ENCODE measurements at regions not wholly inside any gene's neighbourhood (a gene's known extent, or its start where the extent isn't known, plus 50 kb on each side); places are given as distances from the start of the nearest gene placed in this dataset.
"Not testable (repeated sequence)": the region's sequence is repeated elsewhere in the genome, so short reads cannot be mapped to it uniquely, and the experiment has no call there.

DNA sequence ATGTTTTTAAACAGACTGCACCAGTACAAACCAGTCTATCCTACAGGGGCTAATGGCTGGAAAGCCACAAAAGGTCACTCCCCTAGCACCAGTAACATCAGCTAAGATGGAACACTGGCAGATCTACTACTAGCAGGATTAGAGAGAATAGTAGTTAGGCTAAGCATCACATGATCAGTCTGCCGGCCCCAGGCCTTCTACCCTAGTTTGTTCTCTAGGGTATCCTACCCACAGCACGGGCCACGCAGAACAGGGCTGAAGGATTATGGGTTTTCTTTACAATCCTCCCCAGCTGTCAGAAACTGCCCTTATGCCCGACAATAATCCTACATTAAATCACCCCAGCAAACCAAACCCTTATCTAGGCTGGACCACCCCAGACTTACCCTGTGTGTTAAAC lies 156.0 kb downstream of the LY86 start:
- no peak for TF ChIP-seq ZFX (IDR thresholded peaks at IDR 0.05)
- TF ChIP-seq, protein P1, sequence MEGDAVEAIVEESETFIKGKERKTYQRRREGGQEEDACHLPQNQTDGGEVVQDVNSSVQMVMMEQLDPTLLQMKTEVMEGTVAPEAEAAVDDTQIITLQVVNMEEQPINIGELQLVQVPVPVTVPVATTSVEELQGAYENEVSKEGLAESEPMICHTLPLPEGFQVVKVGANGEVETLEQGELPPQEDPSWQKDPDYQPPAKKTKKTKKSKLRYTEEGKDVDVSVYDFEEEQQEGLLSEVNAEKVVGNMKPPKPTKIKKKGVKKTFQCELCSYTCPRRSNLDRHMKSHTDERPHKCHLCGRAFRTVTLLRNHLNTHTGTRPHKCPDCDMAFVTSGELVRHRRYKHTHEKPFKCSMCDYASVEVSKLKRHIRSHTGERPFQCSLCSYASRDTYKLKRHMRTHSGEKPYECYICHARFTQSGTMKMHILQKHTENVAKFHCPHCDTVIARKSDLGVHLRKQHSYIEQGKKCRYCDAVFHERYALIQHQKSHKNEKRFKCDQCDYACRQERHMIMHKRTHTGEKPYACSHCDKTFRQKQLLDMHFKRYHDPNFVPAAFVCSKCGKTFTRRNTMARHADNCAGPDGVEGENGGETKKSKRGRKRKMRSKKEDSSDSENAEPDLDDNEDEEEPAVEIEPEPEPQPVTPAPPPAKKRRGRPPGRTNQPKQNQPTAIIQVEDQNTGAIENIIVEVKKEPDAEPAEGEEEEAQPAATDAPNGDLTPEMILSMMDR (conservative IDR thresholded peaks at IDR 0.05): no peak
- H3K27ac ChIP-seq: no peak overlapping the region

DNA sequence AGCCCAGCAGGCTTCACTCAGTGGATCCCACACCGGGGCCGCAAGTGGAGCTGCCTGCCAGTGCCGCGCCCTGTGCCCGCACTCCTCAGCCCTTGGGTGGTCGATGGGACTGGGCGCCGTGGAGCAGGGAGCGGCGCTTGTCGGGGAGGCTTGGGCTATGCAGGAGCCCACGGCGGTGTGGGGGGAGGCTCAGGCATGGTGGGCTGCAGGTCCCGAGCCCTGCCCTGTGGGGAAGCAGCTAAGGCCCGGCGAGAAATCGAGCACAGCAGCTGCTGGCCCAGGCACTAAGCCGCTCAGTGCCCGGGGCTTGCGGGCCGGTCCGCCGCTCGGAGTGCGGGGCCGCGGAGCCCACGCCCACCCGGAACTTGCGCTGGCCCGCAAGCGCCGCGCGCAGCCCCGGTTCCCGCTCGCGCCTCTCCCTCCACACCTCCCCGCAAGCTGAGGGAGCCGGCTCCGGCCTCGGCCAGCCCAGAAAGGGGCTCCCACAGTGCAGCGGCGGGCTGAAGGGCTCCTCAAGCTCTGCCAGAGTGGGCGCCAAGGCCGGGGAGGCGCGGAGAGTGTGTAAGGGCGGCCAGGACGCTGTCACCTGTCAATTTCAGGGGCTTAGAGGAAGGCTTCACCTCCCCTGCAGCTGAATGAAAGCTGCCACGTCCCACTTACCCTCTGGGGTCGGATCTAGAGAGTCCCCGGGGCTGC lies 157.3 kb downstream of the LY86 start:
- H3K27ac ChIP-seq: not testable (repeated sequence)

DNA sequence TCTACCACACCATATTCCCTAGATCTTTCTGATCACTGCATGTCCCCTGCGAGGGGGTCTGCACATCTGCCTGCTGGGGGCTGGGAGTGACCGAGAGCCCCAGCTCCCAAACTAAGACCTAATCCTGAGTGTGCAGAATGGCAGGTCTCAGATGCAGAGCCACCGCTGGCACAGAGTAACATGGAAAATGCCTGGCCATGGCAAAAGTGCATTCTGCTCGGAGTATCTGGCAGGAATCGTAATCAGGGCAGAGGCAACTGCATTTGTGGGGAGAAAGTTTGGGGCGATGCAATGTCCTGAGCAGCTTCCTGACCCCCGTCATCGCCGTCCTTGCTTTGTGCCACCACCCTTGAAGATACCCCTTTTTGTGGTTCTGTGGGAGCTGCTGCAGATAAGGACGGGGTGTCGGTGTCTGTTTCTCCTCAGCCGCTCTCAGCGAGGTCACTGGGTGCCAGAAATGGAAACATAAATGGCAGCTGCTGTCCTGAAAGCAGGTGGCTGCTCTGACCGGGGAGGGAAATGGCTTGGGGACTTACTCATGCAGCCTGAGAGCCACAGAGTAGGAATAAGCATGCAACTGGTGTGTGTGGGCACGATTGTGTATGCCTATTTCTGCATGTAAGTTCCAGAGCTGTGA lies 157.9 kb downstream of the LY86 start:
- TF ChIP-seq, protein P1 (conservative IDR thresholded peaks at IDR 0.05): no peak
- no peak for TF ChIP-seq ZFX (IDR thresholded peaks at IDR 0.05)
- H3K27ac ChIP-seq: 0 out of 2 replicates have a peak overlapping the region, but pooled peaks have one; percentile 0

DNA sequence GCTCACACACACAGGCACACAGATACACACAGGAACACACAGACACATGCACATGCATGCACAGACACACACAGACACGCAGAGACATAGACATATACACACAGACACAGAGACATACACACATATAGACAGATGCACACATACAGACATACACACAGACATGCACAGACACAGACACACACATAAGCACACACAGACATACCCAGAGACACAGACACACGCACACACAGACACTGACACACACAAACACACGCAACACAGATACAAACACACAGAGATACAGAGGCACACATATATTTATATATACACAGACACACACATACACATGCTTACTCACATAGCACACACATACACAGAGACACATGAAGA lies 158.4 kb downstream of the LY86 start:
- TF ChIP-seq, protein P1 (conservative IDR thresholded peaks at IDR 0.05): no peak
- no peak for TF ChIP-seq ZFX (IDR thresholded peaks at IDR 0.05)
- H3K27ac ChIP-seq: 0 out of 2 replicates have a peak overlapping the region, but pooled peaks have one; percentile 0

DNA sequence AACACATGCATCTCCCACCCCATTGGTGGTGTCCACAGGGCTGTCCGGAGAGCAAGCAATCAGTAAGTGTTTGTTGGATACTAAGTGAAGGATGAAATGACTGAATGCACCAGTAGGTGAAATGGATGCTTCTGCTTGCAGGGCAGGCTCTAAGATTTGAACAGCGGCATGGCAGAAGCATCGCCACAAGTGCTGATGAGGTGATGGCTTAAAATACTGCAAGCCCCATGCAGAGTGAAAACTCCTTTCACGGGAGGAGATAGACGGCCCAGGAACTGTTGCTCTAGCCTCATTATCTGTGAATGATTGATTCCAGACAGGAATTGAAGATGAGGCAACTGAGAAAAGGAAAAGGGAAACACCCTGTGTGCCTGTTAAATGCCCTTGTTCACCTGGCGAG lies 158.9 kb downstream of the LY86 start:
- no peak for TF ChIP-seq ZFX (IDR thresholded peaks at IDR 0.05)
- TF ChIP-seq, protein P1 (conservative IDR thresholded peaks at IDR 0.05): no peak
- 0 out of 2 replicates have a peak overlapping the region, but pooled peaks have one; percentile 0 for H3K27ac ChIP-seq

DNA sequence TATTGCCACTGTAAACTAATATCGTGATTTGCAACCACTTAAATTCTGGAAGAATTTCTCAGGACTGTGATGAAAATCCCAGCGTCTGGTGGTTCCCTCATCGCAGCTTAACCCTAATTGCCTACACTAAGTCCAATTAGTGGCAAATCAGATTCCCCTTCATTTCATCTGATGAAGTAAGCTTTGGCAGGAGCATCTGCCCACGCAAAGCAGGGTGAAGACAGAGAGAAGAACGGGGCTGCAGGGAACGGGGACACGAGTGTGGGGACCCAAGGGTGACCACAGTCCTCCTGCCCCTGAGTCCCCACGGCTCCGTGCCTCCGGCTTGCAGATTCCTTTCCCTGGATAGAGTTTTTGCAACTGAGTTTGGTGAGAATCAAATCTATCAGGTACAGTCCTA lies 159.5 kb downstream of the LY86 start:
- H3K27ac ChIP-seq: peak overlapping the region; percentile 87
- TF ChIP-seq ZFX (IDR thresholded peaks at IDR 0.05): no peak
- TF ChIP-seq, protein P1 (conservative IDR thresholded peaks at IDR 0.05): no peak

DNA sequence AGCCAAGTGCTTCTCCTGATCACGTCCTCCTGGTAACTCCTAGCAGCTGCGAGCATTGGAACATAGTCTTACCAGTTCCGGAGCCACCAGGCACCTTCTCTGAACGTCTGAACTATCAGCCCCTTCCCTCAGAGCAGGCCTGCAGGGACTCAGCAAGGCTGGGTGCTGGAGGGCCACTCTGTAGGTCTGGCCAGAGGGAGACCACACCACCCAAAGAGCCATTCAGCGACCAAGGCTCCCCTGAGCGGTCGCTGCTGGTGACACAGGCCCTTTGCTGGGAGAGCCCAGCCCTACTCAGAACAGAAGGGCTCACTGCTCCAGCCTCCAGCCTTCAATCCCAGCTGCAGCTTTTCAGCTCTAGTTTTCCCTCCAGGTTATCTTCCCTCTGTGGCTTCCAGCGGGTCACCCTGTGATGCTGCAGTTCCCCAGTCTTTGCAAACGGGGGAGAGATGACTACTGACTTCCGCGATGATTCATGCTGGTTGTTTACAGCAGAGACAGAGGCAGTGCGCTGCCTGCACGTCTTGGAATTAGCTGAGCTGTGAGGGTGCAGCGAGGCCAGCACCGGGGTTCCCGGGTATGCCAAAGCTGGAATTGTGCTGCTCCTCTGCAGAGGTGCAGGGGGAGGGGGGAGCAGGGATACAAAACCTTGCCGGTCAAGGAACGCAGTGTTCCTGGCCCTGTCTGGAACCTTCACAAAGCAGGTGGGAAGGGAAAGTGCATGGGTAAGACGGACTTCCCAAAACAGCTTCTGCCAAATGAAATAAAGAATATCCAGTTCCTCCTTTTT lies 161.4 kb downstream of the LY86 start:
- H3K27ac ChIP-seq: peak overlapping the region; percentile 87
- TF ChIP-seq, protein P1 (conservative IDR thresholded peaks at IDR 0.05): no peak
- no peak for TF ChIP-seq ZFX (IDR thresholded peaks at IDR 0.05)
